Sigmoid colon (tissue), 4 donors: ENCODE measurements at regions not wholly inside any gene's neighbourhood (a gene's known extent, or its start where the extent isn't known, plus 50 kb on each side); places are given as distances from the start of the nearest gene placed in this dataset.

ENCODE experiments used
- POLR2A ChIP-seq, 2 donors: fragments of 450-650 bp; IDR thresholded peaks; one replicate each; pipeline ENCODE4 v1.6.1; 2016; ENCODE audit warnings: antibody characterized with exemption in 2 of 2, mild to moderate bottlenecking in 2 of 2, moderate library complexity in 2 of 2
- POLR2AphosphoS5 ChIP-seq, 4 donors: sonication (generic); formaldehyde crosslinking; IDR thresholded peaks; one replicate each; pipeline ENCODE4 v1.6.1; 2017; ENCODE audit warnings: antibody characterized with exemption in 4 of 4
- TF ChIP-seq, protein P1 (sequence below), 4 experiments: fragments of 450-650 bp in 3 of 4; fragments of 200-600 bp in 1 of 4; IDR thresholded peaks; one replicate each; pipeline ENCODE4 v1.5.1; 2016 to 2019; ENCODE audit warnings: antibody characterized with exemption in 4 of 4, mild to moderate bottlenecking in 3 of 4, moderate library complexity in 2 of 4

GRCh38 chr11:110366291-110366690 lies 63.5 kb upstream of the FDX1 start:
- TF ChIP-seq POLR2AphosphoS5 (IDR thresholded peaks at IDR 0.05) (no peak), POLR2A (IDR thresholded peaks at IDR 0.05) (no peak)
- TF ChIP-seq, protein P1, sequence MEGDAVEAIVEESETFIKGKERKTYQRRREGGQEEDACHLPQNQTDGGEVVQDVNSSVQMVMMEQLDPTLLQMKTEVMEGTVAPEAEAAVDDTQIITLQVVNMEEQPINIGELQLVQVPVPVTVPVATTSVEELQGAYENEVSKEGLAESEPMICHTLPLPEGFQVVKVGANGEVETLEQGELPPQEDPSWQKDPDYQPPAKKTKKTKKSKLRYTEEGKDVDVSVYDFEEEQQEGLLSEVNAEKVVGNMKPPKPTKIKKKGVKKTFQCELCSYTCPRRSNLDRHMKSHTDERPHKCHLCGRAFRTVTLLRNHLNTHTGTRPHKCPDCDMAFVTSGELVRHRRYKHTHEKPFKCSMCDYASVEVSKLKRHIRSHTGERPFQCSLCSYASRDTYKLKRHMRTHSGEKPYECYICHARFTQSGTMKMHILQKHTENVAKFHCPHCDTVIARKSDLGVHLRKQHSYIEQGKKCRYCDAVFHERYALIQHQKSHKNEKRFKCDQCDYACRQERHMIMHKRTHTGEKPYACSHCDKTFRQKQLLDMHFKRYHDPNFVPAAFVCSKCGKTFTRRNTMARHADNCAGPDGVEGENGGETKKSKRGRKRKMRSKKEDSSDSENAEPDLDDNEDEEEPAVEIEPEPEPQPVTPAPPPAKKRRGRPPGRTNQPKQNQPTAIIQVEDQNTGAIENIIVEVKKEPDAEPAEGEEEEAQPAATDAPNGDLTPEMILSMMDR (IDR thresholded peaks at IDR 0.05): no peak
